ENCODE measurements at regions not wholly inside any gene's neighbourhood (a gene's known extent, or its start where the extent isn't known, plus 50 kb on each side); places are given as distances from the start of the nearest gene placed in this dataset.

DNA sequence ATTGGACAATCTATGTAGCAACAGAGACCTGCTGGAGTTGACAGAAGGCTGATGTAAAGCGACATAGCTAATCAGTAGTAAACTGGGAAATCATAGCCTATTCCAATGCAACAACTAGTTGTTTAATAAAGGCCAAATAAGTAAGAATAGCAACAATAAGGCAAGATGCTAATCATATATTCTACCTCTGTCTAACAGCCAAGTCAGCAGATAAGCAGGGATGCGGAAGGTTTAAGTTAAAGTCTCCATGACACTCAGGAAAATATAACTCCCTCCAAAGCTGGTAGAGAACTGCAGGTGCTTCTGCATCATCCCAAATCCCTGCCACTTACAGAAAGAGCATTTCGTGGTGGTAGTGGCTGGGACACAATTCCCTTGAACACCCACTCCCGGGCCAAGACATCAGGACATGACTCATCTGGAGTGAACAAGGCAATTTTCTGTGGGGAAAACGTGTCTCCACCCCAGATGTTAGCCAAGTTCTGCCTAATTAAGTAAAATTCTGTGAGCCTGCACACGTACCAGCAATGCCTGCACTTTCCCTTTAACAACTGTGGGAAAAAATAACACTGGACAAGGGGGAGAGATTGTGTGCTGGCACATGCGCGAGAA is 413.6 kb upstream of the ID2 start:
- no peaks in the 10 kb centered on the region for H3K9me3 ChIP-seq (ENCODE audit: control insufficient read depth, low read length)
- H3K4me1 ChIP-seq (ENCODE audit: control insufficient read depth, insufficient read depth, low read length, poor library complexity, severe bottlenecking): no peaks in the 10 kb centered on the region
- DNase-seq: no peak
- H3K27me3 ChIP-seq (replicated peaks; ENCODE audit: control insufficient read depth, insufficient read depth, low read length, poor library complexity, severe bottlenecking): no peaks in the 10 kb centered on the region
- no peaks in the 10 kb centered on the region for H3K36me3 ChIP-seq (ENCODE audit: control insufficient read depth, insufficient read depth, low read length)
- H3K4me3 ChIP-seq (ENCODE audit: insufficient read depth, low read depth, low read length, poor library complexity, severe bottlenecking): no peak overlapping the region
- no peak overlapping the region for H3K27ac ChIP-seq (ENCODE audit: insufficient read depth, low read length, poor library complexity, severe bottlenecking)

DNA sequence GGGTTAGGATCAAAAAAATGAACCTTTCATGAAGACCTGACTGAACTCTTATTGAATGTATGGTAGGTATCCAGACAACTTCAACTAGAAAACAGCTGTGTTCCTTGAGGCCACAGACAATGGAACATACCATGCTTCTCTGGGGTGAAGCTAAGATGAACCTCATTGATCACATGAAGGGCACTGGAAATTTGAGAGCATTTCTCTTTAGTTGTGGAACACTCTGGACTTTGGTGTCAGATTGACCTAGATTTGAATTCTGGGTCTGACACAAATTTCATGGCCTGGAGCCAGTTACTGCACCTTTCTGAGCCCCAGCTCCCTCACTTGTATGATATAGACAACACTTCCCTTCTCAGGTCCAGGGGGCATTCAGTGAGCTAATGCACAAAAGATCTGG is 411.2 kb upstream of the ID2 start:
- Histone ChIP-seq H3K9me3 (ENCODE audit: control insufficient read depth, low read length) (no peaks in the 10 kb centered on the region), H3K4me1 (ENCODE audit: control insufficient read depth, insufficient read depth, low read length, poor library complexity, severe bottlenecking) (no peaks in the 10 kb centered on the region), H3K36me3 (ENCODE audit: control insufficient read depth, insufficient read depth, low read length) (no peaks in the 10 kb centered on the region), H3K4me3 (ENCODE audit: insufficient read depth, low read depth, low read length, poor library complexity, severe bottlenecking) (no peak overlapping the region), H3K27ac (ENCODE audit: insufficient read depth, low read length, poor library complexity, severe bottlenecking) (no peak overlapping the region), H3K27me3 (replicated peaks; ENCODE audit: control insufficient read depth, insufficient read depth, low read length, poor library complexity, severe bottlenecking) (no peaks in the 10 kb centered on the region)
- no peak for DNase-seq

DNA sequence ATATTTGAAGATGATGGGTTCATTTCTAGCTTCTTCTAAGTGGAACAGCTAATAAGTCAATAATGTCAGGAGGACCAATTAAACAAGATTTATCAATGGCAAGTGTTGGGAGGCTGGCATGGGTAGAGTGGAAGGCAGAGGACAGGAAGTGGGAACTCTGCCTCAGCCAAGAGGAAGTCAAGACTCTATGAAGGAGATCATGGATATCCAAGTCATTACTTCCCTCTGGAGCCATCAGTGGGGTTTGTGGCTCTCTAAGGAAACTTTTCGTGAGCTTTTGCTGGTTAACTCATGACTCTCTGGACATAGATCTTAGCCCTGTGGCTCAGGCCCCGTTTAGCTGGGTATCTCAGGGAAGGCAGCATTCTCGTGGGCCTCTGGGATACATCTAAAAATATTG is 410.4 kb upstream of the ID2 start:
- Histone ChIP-seq H3K4me3 (ENCODE audit: insufficient read depth, low read depth, low read length, poor library complexity, severe bottlenecking) (no peak overlapping the region), H3K36me3 (ENCODE audit: control insufficient read depth, insufficient read depth, low read length) (no peaks in the 10 kb centered on the region), H3K9me3 (ENCODE audit: control insufficient read depth, low read length) (no peaks in the 10 kb centered on the region), H3K27ac (ENCODE audit: insufficient read depth, low read length, poor library complexity, severe bottlenecking) (no peak overlapping the region), H3K4me1 (ENCODE audit: control insufficient read depth, insufficient read depth, low read length, poor library complexity, severe bottlenecking) (no peaks in the 10 kb centered on the region), H3K27me3 (replicated peaks; ENCODE audit: control insufficient read depth, insufficient read depth, low read length, poor library complexity, severe bottlenecking) (no peaks in the 10 kb centered on the region)
- DNase-seq: no peak

DNA sequence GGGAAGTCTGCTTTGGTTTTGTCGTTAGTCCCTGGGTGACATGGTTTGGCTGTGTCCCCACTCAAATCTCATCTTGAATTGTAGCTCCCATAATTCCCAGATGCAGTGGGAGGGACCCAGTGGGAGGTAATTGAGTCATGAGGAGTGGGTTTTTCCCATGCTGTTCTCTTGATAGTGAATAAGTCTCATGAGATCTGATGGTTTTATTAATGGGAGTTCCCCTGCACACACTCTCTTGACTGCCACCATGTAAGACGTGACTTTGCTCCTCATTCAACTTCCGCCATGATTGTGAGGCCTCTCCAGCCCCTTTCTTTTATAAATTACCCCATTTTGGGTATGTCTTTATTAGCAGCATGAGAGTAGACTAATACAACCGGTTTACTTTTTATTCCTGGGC is 405.8 kb upstream of the ID2 start:
- Histone ChIP-seq H3K36me3 (ENCODE audit: control insufficient read depth, insufficient read depth, low read length) (no peaks in the 10 kb centered on the region), H3K4me1 (ENCODE audit: control insufficient read depth, insufficient read depth, low read length, poor library complexity, severe bottlenecking) (peaks cover 3% of the 10 kb centered on the region), H3K9me3 (ENCODE audit: control insufficient read depth, low read length) (no peaks in the 10 kb centered on the region), H3K27me3 (replicated peaks; ENCODE audit: control insufficient read depth, insufficient read depth, low read length, poor library complexity, severe bottlenecking) (no peaks in the 10 kb centered on the region), H3K27ac (ENCODE audit: insufficient read depth, low read length, poor library complexity, severe bottlenecking) (no peak overlapping the region), H3K4me3 (ENCODE audit: insufficient read depth, low read depth, low read length, poor library complexity, severe bottlenecking) (no peak overlapping the region)
- no peak for DNase-seq

DNA sequence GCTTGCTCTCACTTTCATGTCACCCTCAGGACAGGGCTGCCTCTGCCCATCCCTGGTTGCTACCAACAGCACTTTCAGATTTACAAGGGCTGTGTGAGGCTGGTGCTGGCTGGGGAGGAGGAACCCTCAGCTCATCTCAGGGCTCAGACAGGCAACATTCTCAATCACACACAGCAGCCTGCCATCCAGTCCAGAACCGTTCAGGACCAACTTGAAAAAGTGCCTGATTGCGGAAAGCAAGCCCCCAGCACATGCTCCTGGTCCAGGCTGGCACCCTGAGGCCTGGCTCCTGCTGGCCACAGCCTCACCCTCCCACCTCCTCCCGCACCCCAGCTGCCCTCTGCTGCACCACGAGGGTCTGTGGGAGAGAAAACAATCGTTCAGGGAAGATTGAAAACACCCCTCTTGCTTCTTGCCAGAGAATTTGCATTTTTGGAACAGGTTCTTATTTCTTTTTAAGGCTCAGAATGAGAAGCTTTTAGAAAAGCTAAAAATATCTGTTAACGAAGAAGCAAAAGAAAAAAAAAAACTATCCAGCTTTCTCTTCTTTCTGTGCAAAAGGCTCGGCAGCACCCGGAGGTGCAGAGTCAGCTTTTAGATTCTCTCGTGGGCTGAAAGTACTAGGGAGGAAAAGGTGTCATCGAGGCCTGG is 403.8 kb upstream of the ID2 start:
- DNase-seq: no peak
- no peaks in the 10 kb centered on the region for H3K9me3 ChIP-seq (ENCODE audit: control insufficient read depth, low read length)
- no peaks in the 10 kb centered on the region for H3K36me3 ChIP-seq (ENCODE audit: control insufficient read depth, insufficient read depth, low read length)
- no peaks in the 10 kb centered on the region for H3K27me3 ChIP-seq (replicated peaks; ENCODE audit: control insufficient read depth, insufficient read depth, low read length, poor library complexity, severe bottlenecking)
- no peak overlapping the region for H3K4me3 ChIP-seq (ENCODE audit: insufficient read depth, low read depth, low read length, poor library complexity, severe bottlenecking)
- H3K4me1 ChIP-seq (ENCODE audit: control insufficient read depth, insufficient read depth, low read length, poor library complexity, severe bottlenecking): peaks cover 3% of the 10 kb centered on the region
- H3K27ac ChIP-seq (ENCODE audit: insufficient read depth, low read length, poor library complexity, severe bottlenecking): no peak overlapping the region

DNA sequence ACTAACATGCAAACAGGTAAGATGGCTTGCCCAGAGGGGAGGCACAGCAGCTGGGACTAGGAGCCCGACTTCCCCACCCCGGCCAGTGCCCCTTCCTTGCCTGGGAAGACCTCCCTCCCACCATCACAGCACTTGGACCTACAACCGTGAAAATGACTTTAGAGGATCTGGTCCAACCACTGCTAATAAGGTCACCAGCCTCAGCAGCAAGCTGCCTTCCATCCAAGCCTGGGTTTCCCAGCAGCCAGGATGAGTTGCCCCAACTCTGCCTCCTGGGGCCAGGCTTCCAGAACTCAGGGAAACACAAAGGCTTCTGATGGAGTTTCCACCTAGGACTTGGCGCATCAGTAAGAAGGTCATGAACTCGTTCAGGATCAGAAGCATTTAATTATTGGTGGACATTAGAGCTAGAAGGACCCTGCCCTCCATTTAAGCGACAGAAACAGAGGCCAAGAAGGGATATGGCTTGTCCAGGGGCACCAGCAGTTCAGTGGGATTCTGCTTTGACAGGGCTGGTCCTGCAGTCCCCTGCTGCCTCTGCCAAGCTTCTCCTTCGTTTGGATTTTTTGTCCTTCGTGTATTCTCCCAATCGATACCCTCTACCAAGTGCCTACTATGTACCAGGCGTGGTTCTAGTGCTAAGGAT is 403.0 kb upstream of the ID2 start:
- H3K4me1 ChIP-seq (ENCODE audit: control insufficient read depth, insufficient read depth, low read length, poor library complexity, severe bottlenecking): peaks cover 3% of the 10 kb centered on the region
- no peak overlapping the region for H3K4me3 ChIP-seq (ENCODE audit: insufficient read depth, low read depth, low read length, poor library complexity, severe bottlenecking)
- no peak overlapping the region for H3K27ac ChIP-seq (ENCODE audit: insufficient read depth, low read length, poor library complexity, severe bottlenecking)
- H3K27me3 ChIP-seq (replicated peaks; ENCODE audit: control insufficient read depth, insufficient read depth, low read length, poor library complexity, severe bottlenecking): no peaks in the 10 kb centered on the region
- H3K36me3 ChIP-seq (ENCODE audit: control insufficient read depth, insufficient read depth, low read length): no peaks in the 10 kb centered on the region
- H3K9me3 ChIP-seq (ENCODE audit: control insufficient read depth, low read length): no peaks in the 10 kb centered on the region
- DNase-seq: no peak

DNA sequence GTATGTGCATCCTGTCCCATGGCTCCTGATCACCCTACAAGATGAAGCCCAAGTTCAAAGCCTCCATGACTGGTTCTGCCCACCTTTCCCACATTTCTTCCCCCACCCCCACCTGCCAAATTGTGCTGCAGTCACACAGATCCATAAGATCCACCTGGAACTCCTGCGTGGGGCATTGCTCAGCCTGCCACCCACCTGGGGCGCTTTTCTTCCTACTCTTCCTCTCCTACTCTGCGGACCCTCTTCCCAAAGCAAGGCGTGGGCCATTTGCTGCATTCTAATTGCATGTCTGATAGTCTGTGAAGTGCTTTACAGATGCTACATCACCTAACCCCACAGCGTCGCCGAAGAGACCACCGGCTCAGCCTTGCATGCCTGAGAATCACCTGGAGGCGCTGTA is 402.4 kb upstream of the ID2 start:
- Histone ChIP-seq H3K4me1 (ENCODE audit: control insufficient read depth, insufficient read depth, low read length, poor library complexity, severe bottlenecking) (peaks cover 3% of the 10 kb centered on the region), H3K9me3 (ENCODE audit: control insufficient read depth, low read length) (no peaks in the 10 kb centered on the region), H3K27ac (ENCODE audit: insufficient read depth, low read length, poor library complexity, severe bottlenecking) (no peak overlapping the region), H3K4me3 (ENCODE audit: insufficient read depth, low read depth, low read length, poor library complexity, severe bottlenecking) (no peak overlapping the region), H3K27me3 (replicated peaks; ENCODE audit: control insufficient read depth, insufficient read depth, low read length, poor library complexity, severe bottlenecking) (no peaks in the 10 kb centered on the region), H3K36me3 (ENCODE audit: control insufficient read depth, insufficient read depth, low read length) (no peaks in the 10 kb centered on the region)
- DNase-seq: no peak

DNA sequence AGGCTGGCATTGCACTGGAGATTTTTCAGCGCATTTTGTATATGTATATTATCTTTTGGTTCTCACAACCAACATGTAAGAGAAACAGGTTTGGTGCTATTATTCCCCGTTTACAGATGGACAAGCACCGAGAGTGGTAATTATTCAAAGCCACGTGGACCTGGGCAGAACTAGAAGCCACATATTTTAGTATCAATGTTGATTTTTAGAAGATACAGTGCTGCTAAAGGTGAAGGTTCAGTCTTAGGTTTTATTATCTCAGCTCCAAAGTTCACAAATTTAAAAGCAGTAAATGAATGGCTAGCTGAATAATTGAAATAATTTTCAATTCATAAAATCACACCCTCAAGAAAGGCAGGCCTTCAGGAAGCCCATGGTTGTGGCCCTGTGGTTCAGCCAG is 400.6 kb upstream of the ID2 start:
- no peak for DNase-seq
- H3K36me3 ChIP-seq (ENCODE audit: control insufficient read depth, insufficient read depth, low read length): no peaks in the 10 kb centered on the region
- no peaks in the 10 kb centered on the region for H3K9me3 ChIP-seq (ENCODE audit: control insufficient read depth, low read length)
- H3K4me1 ChIP-seq (ENCODE audit: control insufficient read depth, insufficient read depth, low read length, poor library complexity, severe bottlenecking): peaks cover 3% of the 10 kb centered on the region
- peak overlapping the region; percentile 22 for H3K4me3 ChIP-seq (ENCODE audit: insufficient read depth, low read depth, low read length, poor library complexity, severe bottlenecking)
- no peak overlapping the region for H3K27ac ChIP-seq (ENCODE audit: insufficient read depth, low read length, poor library complexity, severe bottlenecking)
- no peaks in the 10 kb centered on the region for H3K27me3 ChIP-seq (replicated peaks; ENCODE audit: control insufficient read depth, insufficient read depth, low read length, poor library complexity, severe bottlenecking)

DNA sequence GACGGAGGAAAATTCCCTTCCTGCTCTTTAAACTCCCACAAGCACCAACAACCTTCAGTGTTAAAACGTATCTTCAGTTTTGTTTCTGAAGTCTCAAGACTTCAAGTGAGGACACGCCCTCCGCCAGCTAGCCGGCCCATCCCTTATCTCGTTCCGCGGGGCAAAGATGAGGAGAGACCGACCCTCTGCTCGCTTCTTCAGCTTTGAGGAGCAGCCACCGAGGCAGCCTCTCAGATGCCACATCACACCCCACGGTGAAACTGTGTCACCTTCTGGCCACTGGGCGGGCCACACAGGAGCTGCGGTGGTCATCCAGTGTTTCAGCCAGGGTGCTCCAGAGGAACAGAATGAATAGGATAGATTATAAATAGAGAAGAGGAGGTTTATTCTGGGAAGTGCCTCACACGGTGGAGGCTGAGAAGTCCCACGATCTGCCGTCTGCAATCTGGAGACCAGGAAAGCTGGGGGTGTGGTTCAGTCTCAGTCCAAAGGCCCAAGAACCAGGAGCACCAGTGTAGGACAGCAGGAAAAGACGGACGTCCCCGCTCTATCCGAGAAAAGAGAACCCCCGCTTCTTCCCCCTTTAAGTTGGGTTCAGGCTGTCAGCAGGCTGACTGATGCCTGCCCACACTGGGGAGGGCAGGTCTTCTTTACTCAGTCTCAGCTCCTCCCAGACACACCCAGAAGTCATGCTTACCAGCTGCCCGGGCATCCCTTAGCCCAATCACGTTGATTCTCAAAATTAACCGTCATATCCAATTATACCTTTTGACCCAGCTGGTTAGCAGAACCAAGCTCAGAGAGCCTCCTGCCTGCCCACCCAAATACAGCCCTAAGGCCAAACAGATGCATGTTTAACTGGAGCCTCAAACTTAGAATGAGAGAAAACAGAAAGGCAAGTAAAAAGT is 399.7 kb upstream of the ID2 start:
- Histone ChIP-seq H3K9me3 (ENCODE audit: control insufficient read depth, low read length) (no peaks in the 10 kb centered on the region), H3K27ac (ENCODE audit: insufficient read depth, low read length, poor library complexity, severe bottlenecking) (no peak overlapping the region), H3K36me3 (ENCODE audit: control insufficient read depth, insufficient read depth, low read length) (no peaks in the 10 kb centered on the region), H3K4me3 (ENCODE audit: insufficient read depth, low read depth, low read length, poor library complexity, severe bottlenecking) (peak overlapping the region; percentile 22), H3K4me1 (ENCODE audit: control insufficient read depth, insufficient read depth, low read length, poor library complexity, severe bottlenecking) (peaks cover 3% of the 10 kb centered on the region), H3K27me3 (replicated peaks; ENCODE audit: control insufficient read depth, insufficient read depth, low read length, poor library complexity, severe bottlenecking) (no peaks in the 10 kb centered on the region)
- DNase-seq: peak in 1 of 3 donors; percentile 3

Data from effector memory CD4-positive, alpha-beta T cell (primary cell).